Hindlimb muscle (tissue), 1 donor: ENCODE measurements at regions not wholly inside any gene's neighbourhood (a gene's known extent, or its start where the extent isn't known, plus 50 kb on each side); places are given as distances from the start of the nearest gene placed in this dataset.
A peak's percentile ranks its signal among the peaks of the same experiment; 100 is the strongest.

Experiments
- DNase-seq: peaks from one replicate; pipeline ENCODE4 v3.0.0-alpha.2; 2013

- no peak for DNase-seq
Measured at GRCh38 chr12:91841822-91842221, 303.8 kb downstream of the BTG1 start.

GRCh38 chr12:91836696-91837095, 308.9 kb downstream of the BTG1 start:
- DNase-seq: no peak

GRCh38 chr12:91836264-91836663, 309.4 kb downstream of the BTG1 start:
- no peak for DNase-seq

GRCh38 chr12:91835693-91836092, 310.0 kb downstream of the BTG1 start:
- DNase-seq: no peak

- DNase-seq: no peak
Measured at GRCh38 chr12:91833780-91834359, 311.8 kb downstream of the BTG1 start.

GRCh38 chr12:91825999-91826398, 319.6 kb downstream of the BTG1 start:
- no peak for DNase-seq

- no peak for DNase-seq
Measured at GRCh38 chr12:91824991-91825390, 320.7 kb downstream of the BTG1 start.

GRCh38 chr12:91819132-91819447, 326.6 kb downstream of the BTG1 start:
- no peak for DNase-seq

- no peak for DNase-seq
Measured at GRCh38 chr12:91818227-91819131, 327.2 kb downstream of the BTG1 start.

GRCh38 chr12:91817517-91817916, 328.1 kb downstream of the BTG1 start:
- DNase-seq: no peak

- DNase-seq: no peak
Measured at GRCh38 chr12:91813701-91814100, 331.9 kb downstream of the BTG1 start.

- DNase-seq: peak; percentile 57
Measured at GRCh38 chr12:91811481-91812287, 334.0 kb downstream of the BTG1 start.

- no peak for DNase-seq
Measured at GRCh38 chr12:91810531-91811451, 334.9 kb downstream of the BTG1 start.

- no peak for DNase-seq
Measured at GRCh38 chr12:91810077-91810476, 335.6 kb downstream of the BTG1 start.

- no peak for DNase-seq
Measured at GRCh38 chr12:91805031-91805430, 340.6 kb downstream of the BTG1 start.

- no peak for DNase-seq
Measured at GRCh38 chr12:91804533-91804932, 341.1 kb downstream of the BTG1 start.

- no peak for DNase-seq
Measured at GRCh38 chr12:91801048-91801447, 344.6 kb downstream of the BTG1 start.

GRCh38 chr12:91793676-91794075, 352.0 kb downstream of the BTG1 start:
- no peak for DNase-seq

- no peak for DNase-seq
Measured at GRCh38 chr12:91792597-91792996, 353.0 kb downstream of the BTG1 start.

GRCh38 chr12:91786499-91787272, 359.0 kb downstream of the BTG1 start:
- no peak for DNase-seq

GRCh38 chr12:91785655-91786498, 359.8 kb downstream of the BTG1 start:
- no peak for DNase-seq
